HG03108 (cell line): ENCODE measurements at regions not wholly inside any gene's neighbourhood (a gene's known extent, or its start where the extent isn't known, plus 50 kb on each side); places are given as distances from the start of the nearest gene placed in this dataset.

Experiments used
- ATAC-seq: cut with Tn5 transposase; IDR thresholded peaks from one replicate; pipeline ENCODE4 v1.9.1; 2021; ENCODE audit warnings: moderate library complexity; ENCODE audit not compliant: unreplicated experiment

GRCh38 chr2:160630801-160631590 lies 137.4 kb upstream of the RBMS1 start:
- no peak for ATAC-seq

- ATAC-seq: no peak
Measured at GRCh38 chr2:160632084-160632975, 138.7 kb upstream of the RBMS1 start.

GRCh38 chr2:160634436-160634835 lies 140.8 kb upstream of the RBMS1 start:
- no peak for ATAC-seq

GRCh38 chr2:160635488-160635887 lies 141.9 kb upstream of the RBMS1 start:
- no peak for ATAC-seq

GRCh38 chr2:160639472-160639871 lies 145.9 kb upstream of the RBMS1 start:
- no peak for ATAC-seq

- no peak for ATAC-seq
Measured at GRCh38 chr2:160646684-160647444, 153.3 kb upstream of the RBMS1 start.

GRCh38 chr2:160647967-160648685 lies 154.5 kb upstream of the RBMS1 start:
- ATAC-seq: no peak

- ATAC-seq: no peak
Measured at GRCh38 chr2:160649698-160650097, 156.1 kb upstream of the RBMS1 start.

- no peak for ATAC-seq
Measured at GRCh38 chr2:160650196-160651118, 156.8 kb upstream of the RBMS1 start.

- ATAC-seq: no peak
Measured at GRCh38 chr2:160651416-160652200, 158.0 kb upstream of the RBMS1 start.

- ATAC-seq: peak; percentile 53
Measured at GRCh38 chr2:160652236-160652635, 158.6 kb upstream of the RBMS1 start.

GRCh38 chr2:160657196-160657595 lies 163.6 kb upstream of the RBMS1 start:
- no peak for ATAC-seq

GRCh38 chr2:160658851-160659250 lies 165.2 kb upstream of the RBMS1 start:
- ATAC-seq: no peak

- no peak for ATAC-seq
Measured at GRCh38 chr2:160660741-160661140, 167.1 kb upstream of the RBMS1 start.

GRCh38 chr2:160664603-160665140 lies 171.1 kb upstream of the RBMS1 start:
- ATAC-seq: no peak

- peak; percentile 58 for ATAC-seq
Measured at GRCh38 chr2:160666154-160667060, 172.8 kb upstream of the RBMS1 start.

- ATAC-seq: no peak
Measured at GRCh38 chr2:160667811-160668210, 174.2 kb upstream of the RBMS1 start.
